ENCODE measurements at regions not wholly inside any gene's neighbourhood (a gene's known extent, or its start where the extent isn't known, plus 50 kb on each side); places are given as distances from the start of the nearest gene placed in this dataset.

- H3K4me1 ChIP-seq (ENCODE audit: control insufficient read depth, extremely low read depth, insufficient read depth, low read length), result peaks cover 23% of the 10 kb centered on the region
- DNase-seq (ENCODE audit: low read depth, low spot score), result peak; percentile 90
Measured at GRCh38 chr9:16337322-16338029, 533.0 kb downstream of the BNC2 start.

GRCh38 chr9:16341177-16341576 is 529.3 kb downstream of the BNC2 start:
- no peaks in the 10 kb centered on the region for H3K27me3 ChIP-seq (ENCODE audit: control insufficient read depth, extremely low read depth, insufficient read depth, low read length)
- no peaks in the 10 kb centered on the region for H3K9me1 ChIP-seq (ENCODE audit: control insufficient read depth, extremely low read depth, insufficient read depth, low read length)
- TF ChIP-seq EZH2 (IDR thresholded peaks at IDR 0.05; ENCODE audit: low read length) (no peak), CTCF (optimal IDR thresholded peaks at IDR 0.05 in 1 of 3, IDR thresholded peaks at IDR 0.05 in 1 of 3, conservative IDR thresholded peaks at IDR 0.05 in 1 of 3; ENCODE audit: extremely low read depth in 1 of 3, insufficient read depth in 2 of 3, low read length in 3 of 3) (no peak)
- dilution Hi-C loops (cut with MboI; ENCODE audit: extremely low pct_ligation_motif_present, low sequenced_read_pairs), result no loop called here
- DNase-seq (ENCODE audit: low read depth, low spot score), result no peak
- no peak for FAIRE-seq
- H3K9me3 ChIP-seq (ENCODE audit: control insufficient read depth, low read depth, low read length), result no peaks in the 10 kb centered on the region
- H3K27ac ChIP-seq (ENCODE audit: control insufficient read depth, insufficient read depth, low read length), result no peak overlapping the region
- peaks cover 31% of the 10 kb centered on the region for H3K4me1 ChIP-seq (ENCODE audit: control insufficient read depth, extremely low read depth, insufficient read depth, low read length)
- no peaks in the 10 kb centered on the region for H4K20me1 ChIP-seq (ENCODE audit: control insufficient read depth, extremely low read depth, insufficient read depth, low read length)
- H3K4me2 ChIP-seq (ENCODE audit: control insufficient read depth, extremely low read depth, insufficient read depth, low read depth, low read length), result no peak overlapping the region
- H2AFZ ChIP-seq (ENCODE audit: control insufficient read depth, low read length), result no peak overlapping the region
- H3K9ac ChIP-seq (ENCODE audit: control insufficient read depth, extremely low read depth, insufficient read depth, low read length), result no peak overlapping the region
- no peaks in the 10 kb centered on the region for H3K36me3 ChIP-seq (ENCODE audit: control insufficient read depth in 2 of 2, extremely low read depth in 1 of 2, insufficient read depth in 2 of 2, low read length in 2 of 2)
- H3K79me2 ChIP-seq (ENCODE audit: control insufficient read depth, insufficient read depth, low read length), result no peaks in the 10 kb centered on the region
- H3K4me3 ChIP-seq (ENCODE audit: control insufficient read depth in 2 of 3, extremely low read depth in 1 of 3, insufficient read depth in 2 of 3, low read depth in 1 of 3, low read length in 3 of 3), result no peak overlapping the region

More at GRCh38 chr9:16337322-16338029, 533.0 kb downstream of the BNC2 start:
- Histone ChIP-seq H3K36me3 (ENCODE audit: control insufficient read depth in 2 of 2, extremely low read depth in 1 of 2, insufficient read depth in 2 of 2, low read length in 2 of 2) (no peaks in the 10 kb centered on the region), H3K79me2 (ENCODE audit: control insufficient read depth, insufficient read depth, low read length) (no peaks in the 10 kb centered on the region), H3K9me1 (ENCODE audit: control insufficient read depth, extremely low read depth, insufficient read depth, low read length) (no peaks in the 10 kb centered on the region), H3K27ac (ENCODE audit: control insufficient read depth, insufficient read depth, low read length) (peak overlapping the region; percentile 67), H3K9me3 (ENCODE audit: control insufficient read depth, low read depth, low read length) (no peaks in the 10 kb centered on the region), H3K27me3 (ENCODE audit: control insufficient read depth, extremely low read depth, insufficient read depth, low read length) (no peaks in the 10 kb centered on the region), H4K20me1 (ENCODE audit: control insufficient read depth, extremely low read depth, insufficient read depth, low read length) (no peaks in the 10 kb centered on the region), H2AFZ (ENCODE audit: control insufficient read depth, low read length) (peak overlapping the region; percentile 11), H3K4me2 (ENCODE audit: control insufficient read depth, extremely low read depth, insufficient read depth, low read depth, low read length) (peak overlapping the region; percentile 30), H3K9ac (ENCODE audit: control insufficient read depth, extremely low read depth, insufficient read depth, low read length) (no peak overlapping the region), H3K4me3 (ENCODE audit: control insufficient read depth in 2 of 3, extremely low read depth in 1 of 3, insufficient read depth in 2 of 3, low read depth in 1 of 3, low read length in 3 of 3) (no peak overlapping the region)
- TF ChIP-seq EZH2 (IDR thresholded peaks at IDR 0.05; ENCODE audit: low read length) (no peak), CTCF (optimal IDR thresholded peaks at IDR 0.05 in 1 of 3, IDR thresholded peaks at IDR 0.05 in 1 of 3, conservative IDR thresholded peaks at IDR 0.05 in 1 of 3; ENCODE audit: extremely low read depth in 1 of 3, insufficient read depth in 2 of 3, low read length in 3 of 3) (no peak)
- FAIRE-seq, result peak; percentile 91
- dilution Hi-C loops (cut with MboI; ENCODE audit: extremely low pct_ligation_motif_present, low sequenced_read_pairs), result no loop called here
